ENCODE measurements at regions not wholly inside any gene's neighbourhood (a gene's known extent, or its start where the extent isn't known, plus 50 kb on each side); places are given as distances from the start of the nearest gene placed in this dataset.

DNA sequence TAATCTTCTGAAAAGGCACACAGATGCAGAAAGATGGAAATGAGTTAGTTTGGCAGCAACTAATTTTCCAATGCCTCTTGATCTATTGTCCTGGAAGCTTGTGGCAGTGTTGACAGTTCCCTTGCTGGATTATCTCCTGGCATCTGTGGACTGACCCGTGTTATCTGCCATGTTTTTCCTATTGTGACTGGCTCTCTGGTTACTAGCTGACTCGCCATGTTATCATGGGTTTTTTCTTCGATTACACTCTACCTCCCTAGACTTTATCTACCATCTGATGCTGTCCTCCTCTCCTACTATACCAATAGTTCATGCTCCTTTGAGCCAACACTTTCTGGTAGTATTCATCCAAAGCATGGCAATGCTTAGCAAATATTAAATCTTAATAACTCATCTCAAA, 63.3 kb upstream of the FLRT2 start:
- DNase-seq (ENCODE audit: low read depth): no peak

DNA sequence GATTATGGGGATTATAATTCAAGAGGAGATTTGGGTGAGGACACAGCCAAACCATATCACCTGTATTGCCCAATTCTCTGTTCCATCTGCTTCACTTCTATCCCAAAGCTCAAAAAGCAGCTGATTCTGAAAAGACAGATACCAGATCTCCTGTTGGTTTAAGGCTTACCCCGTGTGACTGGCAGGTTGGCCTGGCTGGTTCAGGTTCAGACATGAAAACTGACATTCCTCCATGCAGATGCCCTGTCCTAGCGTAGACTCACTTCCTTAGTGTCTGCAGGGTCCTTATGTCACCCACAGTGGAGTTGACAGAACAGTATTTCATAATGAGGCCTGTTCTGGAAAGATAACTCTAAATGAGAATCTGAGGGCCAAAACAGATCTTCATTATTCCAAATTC, 61.1 kb upstream of the FLRT2 start:
- no peak for DNase-seq (ENCODE audit: low read depth)

DNA sequence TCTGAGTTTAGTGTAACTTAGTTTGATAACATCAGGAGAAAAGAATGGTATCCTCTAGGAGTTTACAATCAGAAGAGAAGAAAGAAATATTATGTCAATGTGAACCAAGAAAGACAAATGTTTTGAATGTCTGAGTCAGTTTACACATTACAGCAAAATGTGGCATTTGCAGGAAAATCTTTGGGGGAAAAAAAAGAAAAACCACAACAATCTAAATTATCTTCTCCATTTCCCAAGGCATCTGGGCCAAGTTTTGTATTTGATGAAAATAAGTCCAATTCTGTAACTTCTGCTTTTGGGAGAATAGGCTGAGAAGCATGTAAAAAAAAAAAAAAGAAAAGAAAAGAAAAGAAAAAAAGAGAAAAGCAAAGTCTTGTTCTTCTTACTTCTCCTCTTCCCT, 58.8 kb upstream of the FLRT2 start:
- no peak for DNase-seq (ENCODE audit: low read depth)

DNA sequence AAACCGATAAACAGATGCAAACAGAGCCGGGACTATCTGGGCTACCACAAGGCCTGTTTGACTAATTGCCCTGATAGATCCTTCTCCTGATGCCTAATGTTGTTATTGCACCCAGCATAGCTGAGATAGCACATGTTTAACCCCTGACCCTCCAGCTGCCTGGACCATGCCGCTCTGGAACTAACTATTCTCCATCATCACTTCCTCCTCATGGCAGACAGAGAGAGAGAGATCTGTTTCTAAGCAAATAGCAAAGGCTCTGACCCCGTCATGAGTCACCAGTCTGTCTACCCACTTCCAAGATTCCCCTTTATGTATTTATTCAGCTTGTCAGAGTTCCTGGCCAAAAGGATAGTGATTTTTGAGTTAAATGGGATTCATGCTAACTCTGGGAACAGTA, 58.2 kb upstream of the FLRT2 start:
- DNase-seq (ENCODE audit: low read depth): no peak

DNA sequence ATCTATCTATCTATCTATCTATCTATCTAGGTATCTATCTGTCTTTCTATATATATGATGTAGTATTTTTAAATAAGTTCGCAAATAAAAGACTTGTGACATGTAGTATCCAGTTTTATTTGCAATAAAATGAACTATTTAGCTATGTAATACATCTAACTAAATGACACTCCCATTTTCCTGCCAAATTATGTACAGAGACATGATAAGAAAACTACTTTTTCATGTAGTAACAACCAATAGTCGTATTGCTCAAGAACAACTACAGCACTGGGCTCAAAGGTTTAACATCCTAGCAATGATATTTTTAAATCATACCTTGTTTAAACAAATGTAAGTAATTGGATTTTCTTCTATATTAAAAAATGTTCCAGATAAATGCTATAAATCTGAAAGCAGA, 55.5 kb upstream of the FLRT2 start:
- no peak for DNase-seq (ENCODE audit: low read depth)

DNA sequence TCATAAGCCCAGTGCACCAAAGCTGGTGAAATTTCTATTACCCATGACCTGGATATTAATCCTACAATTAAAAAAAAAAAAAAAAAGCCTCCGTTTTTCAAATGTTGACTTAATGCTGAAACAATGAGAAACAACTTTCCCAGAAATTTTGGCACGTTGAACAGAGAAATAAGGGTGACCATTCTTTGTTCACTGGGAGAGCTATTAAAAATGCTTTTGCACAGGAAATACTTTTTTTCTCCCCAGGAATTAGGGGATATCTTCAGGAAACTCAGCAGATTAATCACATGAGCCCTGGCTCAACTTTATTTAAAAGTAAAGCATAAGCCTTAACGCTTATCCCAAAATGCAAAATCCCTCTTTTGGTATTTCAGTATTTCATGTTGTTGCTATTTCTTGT, 54.8 kb upstream of the FLRT2 start:
- no peak for DNase-seq (ENCODE audit: low read depth)

DNA sequence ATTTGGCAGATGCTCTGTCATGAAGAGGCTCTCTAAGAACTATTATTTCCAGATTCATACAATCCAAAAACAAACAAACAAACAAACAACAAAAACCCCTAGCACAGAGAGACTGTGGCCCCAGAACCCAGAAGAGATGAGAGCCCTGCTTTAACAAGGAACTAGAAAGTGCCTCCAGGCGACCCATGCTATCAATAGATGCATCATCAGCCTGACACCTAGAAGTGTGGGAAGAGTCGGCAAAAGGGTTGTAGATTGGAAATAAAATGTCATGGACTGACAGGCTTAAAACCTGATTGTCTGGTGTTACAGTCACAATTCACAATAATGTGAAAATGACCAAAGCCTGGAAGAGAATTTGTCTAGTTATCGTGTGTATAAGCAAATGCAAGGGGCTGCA, 50.6 kb upstream of the FLRT2 start:
- no peak for DNase-seq (ENCODE audit: low read depth)

DNA sequence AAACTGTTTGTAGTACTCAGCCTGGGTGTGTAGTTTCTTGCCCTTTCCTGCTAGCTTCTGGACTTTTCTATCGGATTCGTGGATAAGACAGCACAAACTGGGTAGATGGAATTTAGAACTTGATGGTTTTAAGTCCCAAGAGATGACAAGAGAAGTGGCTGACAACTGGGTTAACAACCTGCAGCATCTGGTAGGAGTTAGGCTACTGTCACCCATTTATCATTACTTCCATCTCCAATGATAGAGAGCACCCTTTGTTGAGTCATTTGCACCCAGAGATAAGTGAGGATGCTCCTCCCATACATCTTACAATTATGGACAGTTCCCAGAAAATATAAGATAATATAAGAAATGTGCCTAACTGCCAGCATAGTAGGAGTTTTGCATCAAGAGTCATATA, 50.2 kb upstream of the FLRT2 start:
- no peak for DNase-seq (ENCODE audit: low read depth)
